ENCODE measurements at regions not wholly inside any gene's neighbourhood (a gene's known extent, or its start where the extent isn't known, plus 50 kb on each side); places are given as distances from the start of the nearest gene placed in this dataset.

DNA sequence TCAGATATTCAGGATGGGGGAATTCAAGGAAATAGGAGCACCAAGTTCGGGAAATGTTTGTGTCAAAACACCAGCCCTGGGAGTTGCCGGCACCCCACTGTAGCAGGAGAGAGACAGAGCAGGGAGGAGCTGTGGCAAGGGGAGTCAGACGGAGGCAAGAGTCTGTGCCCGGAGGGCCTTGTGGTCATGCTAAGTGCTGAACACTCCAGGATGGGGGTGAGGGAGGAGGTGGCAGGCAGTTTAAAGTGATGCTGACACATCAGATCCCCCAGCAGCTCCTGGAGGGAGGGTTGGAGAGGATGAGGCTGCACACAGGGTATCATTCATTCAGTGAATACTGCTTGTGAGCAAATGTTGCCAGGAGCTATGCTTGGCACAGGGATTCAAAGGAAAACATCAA, 150.3 kb upstream of the ETV3 start:
- TF ChIP-seq, protein P1, sequence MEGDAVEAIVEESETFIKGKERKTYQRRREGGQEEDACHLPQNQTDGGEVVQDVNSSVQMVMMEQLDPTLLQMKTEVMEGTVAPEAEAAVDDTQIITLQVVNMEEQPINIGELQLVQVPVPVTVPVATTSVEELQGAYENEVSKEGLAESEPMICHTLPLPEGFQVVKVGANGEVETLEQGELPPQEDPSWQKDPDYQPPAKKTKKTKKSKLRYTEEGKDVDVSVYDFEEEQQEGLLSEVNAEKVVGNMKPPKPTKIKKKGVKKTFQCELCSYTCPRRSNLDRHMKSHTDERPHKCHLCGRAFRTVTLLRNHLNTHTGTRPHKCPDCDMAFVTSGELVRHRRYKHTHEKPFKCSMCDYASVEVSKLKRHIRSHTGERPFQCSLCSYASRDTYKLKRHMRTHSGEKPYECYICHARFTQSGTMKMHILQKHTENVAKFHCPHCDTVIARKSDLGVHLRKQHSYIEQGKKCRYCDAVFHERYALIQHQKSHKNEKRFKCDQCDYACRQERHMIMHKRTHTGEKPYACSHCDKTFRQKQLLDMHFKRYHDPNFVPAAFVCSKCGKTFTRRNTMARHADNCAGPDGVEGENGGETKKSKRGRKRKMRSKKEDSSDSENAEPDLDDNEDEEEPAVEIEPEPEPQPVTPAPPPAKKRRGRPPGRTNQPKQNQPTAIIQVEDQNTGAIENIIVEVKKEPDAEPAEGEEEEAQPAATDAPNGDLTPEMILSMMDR (conservative IDR thresholded peaks at IDR 0.05; ENCODE audit: low read depth in 2 of 2): no peak
- no peak for TF ChIP-seq EZH2 (IDR thresholded peaks at IDR 0.05; ENCODE audit: low read depth, unreplicated experiment)
- no peak for TF ChIP-seq POLR2AphosphoS5 (IDR thresholded peaks at IDR 0.05; ENCODE audit: low read depth)
